Glutamatergic neuron (in vitro differentiated cells): ENCODE measurements at regions not wholly inside any gene's neighbourhood (a gene's known extent, or its start where the extent isn't known, plus 50 kb on each side); places are given as distances from the start of the nearest gene placed in this dataset.

Experiments used
- DNase-seq: peaks from one replicate; pipeline ENCODE4 v3.0.0; 2022
- H3K27ac Mint-ChIP-seq: one replicate; pipeline ENCODE4 v1.8.0; 2020; ENCODE audit warnings: mild to moderate bottlenecking, mixed read lengths, inconsistent platforms; ENCODE audit not compliant: unreplicated experiment
- H3K27me3 Mint-ChIP-seq: one replicate; pipeline ENCODE4 v1.8.0; 2020; ENCODE audit warnings: mild to moderate bottlenecking, moderate library complexity, mixed read lengths, inconsistent platforms; ENCODE audit not compliant: unreplicated experiment
- H3K36me3 Mint-ChIP-seq: one replicate; pipeline ENCODE4 v1.8.0; 2020; ENCODE audit warnings: mild to moderate bottlenecking, mixed read lengths, inconsistent platforms; ENCODE audit not compliant: unreplicated experiment
- H3K4me1 Mint-ChIP-seq: one replicate; pipeline ENCODE4 v1.8.0; 2020; ENCODE audit warnings: mild to moderate bottlenecking, low read depth, mixed read lengths, inconsistent platforms; ENCODE audit not compliant: unreplicated experiment
- H3K4me3 Mint-ChIP-seq: one replicate; pipeline ENCODE4 v1.8.0; 2020; ENCODE audit warnings: mild to moderate bottlenecking, mixed read lengths, inconsistent platforms; ENCODE audit not compliant: unreplicated experiment
- H3K9me3 Mint-ChIP-seq: one replicate; pipeline ENCODE4 v1.8.0; 2020; ENCODE audit warnings: mild to moderate bottlenecking, moderate library complexity, mixed read lengths, inconsistent platforms; ENCODE audit not compliant: unreplicated experiment
- TF ChIP-seq, protein P1 (sequence below): fragments of 200-600 bp; sonication (generic); IDR thresholded peaks from one replicate; pipeline ENCODE4 v1.5.0; 2021; ENCODE audit not compliant: partially characterized antibody, unreplicated experiment

DNA sequence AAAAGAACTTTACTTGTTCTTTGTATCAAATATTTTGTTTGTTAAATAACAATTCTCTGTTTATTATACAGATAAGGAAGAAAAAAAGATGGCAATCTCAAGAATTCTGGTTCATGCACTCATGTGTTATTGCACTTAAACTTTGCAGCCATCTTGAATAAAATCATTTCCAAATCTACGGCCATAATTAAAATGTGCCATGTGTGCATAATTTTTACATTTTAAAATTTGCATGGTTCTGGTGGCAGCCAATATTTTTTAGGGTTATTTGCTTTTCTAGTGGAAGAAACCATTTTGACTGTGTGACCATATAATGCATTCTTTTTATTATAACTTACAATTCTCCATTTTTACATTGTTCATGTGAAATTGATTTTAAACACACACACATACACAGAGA lies 1518.1 kb upstream of the ZEB2 start:
- H3K9me3 Mint-ChIP-seq, result no peaks in the 10 kb centered on the region

DNA sequence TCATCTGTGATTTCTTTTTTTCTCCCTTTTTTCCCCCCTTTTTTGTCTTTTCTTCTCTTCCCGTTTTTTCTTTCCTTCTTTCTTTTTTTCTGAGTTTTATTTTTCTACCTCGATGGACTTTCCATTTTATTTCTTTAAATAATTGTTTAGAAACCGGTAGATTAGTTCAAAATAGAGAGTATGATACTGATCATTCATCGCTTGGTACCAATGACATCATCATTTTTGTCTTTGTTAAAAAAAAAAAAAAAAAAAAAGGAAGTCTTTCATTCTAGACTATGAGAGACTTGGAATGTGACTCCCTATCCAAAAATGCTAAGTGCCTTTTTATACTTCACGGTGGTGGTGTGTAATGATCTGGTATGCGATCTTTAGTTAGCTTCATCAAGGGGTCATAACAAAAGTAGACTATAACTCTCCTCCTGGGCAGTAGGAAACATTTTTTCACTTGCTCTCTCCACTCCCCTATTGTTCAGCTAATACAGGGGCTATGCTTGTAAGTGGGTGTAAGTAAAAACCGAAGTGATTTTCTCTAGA lies 1517.5 kb upstream of the ZEB2 start:
- Mint-ChIP-seq H3K9me3 (no peaks in the 10 kb centered on the region), H3K4me1 (no peaks in the 10 kb centered on the region), H3K4me3 (no peak overlapping the region), H3K27ac (no peak overlapping the region), H3K36me3 (no peaks in the 10 kb centered on the region), H3K27me3 (no peaks in the 10 kb centered on the region)
- TF ChIP-seq, protein P1, sequence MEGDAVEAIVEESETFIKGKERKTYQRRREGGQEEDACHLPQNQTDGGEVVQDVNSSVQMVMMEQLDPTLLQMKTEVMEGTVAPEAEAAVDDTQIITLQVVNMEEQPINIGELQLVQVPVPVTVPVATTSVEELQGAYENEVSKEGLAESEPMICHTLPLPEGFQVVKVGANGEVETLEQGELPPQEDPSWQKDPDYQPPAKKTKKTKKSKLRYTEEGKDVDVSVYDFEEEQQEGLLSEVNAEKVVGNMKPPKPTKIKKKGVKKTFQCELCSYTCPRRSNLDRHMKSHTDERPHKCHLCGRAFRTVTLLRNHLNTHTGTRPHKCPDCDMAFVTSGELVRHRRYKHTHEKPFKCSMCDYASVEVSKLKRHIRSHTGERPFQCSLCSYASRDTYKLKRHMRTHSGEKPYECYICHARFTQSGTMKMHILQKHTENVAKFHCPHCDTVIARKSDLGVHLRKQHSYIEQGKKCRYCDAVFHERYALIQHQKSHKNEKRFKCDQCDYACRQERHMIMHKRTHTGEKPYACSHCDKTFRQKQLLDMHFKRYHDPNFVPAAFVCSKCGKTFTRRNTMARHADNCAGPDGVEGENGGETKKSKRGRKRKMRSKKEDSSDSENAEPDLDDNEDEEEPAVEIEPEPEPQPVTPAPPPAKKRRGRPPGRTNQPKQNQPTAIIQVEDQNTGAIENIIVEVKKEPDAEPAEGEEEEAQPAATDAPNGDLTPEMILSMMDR, result no peak
- no peak for DNase-seq

More for the DNA sequence above, 1518.1 kb upstream of the ZEB2 start:
- DNase-seq, result no peak
- H3K4me1 Mint-ChIP-seq, result no peaks in the 10 kb centered on the region
- H3K4me3 Mint-ChIP-seq, result no peak overlapping the region
- H3K27ac Mint-ChIP-seq, result no peak overlapping the region
- H3K36me3 Mint-ChIP-seq, result no peaks in the 10 kb centered on the region
- TF ChIP-seq, protein P1, result no peak
- no peaks in the 10 kb centered on the region for H3K27me3 Mint-ChIP-seq

DNA sequence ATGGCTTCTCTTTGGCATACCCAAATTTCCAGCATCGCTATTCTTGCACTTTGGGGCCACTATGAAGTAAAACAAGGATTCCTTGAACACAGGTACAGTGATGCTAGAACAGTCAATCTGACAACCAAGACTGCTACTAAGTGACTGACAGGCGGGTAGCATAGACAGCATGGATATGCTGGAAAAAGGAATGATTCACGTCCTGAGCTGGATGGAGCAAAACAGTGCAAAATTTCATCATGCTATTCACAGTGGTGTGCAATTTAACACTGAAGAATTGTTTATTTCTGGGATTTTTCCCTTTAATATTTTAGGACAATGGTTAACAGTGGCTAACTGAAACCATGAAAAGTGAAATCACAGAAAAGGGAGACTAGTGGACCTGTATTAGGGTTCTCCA lies 1511.2 kb upstream of the ZEB2 start:
- no peak overlapping the region for H3K27ac Mint-ChIP-seq
- TF ChIP-seq, protein P1, result no peak

DNA sequence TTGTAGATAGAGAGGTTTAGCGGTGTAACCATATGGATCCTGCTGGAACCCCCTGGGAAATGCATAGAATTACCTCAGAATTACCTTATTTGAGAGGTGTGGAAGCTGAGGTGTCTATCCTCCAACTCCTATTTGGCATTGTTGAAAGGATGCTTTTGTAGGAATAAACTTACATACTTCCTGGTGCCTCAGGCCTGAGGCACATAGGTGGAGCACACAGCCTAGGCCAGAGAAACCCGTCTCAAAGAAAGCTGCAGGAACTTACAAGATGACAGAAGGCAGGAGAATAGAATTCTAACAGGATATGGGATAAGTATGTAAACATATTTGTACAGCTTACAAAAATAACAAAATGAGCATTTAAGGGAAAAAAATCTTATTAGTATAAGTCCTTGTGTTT lies 1507.2 kb upstream of the ZEB2 start:
- no peak for DNase-seq
- no peak overlapping the region for H3K27ac Mint-ChIP-seq
- H3K9me3 Mint-ChIP-seq, result no peaks in the 10 kb centered on the region
- H3K4me1 Mint-ChIP-seq, result no peaks in the 10 kb centered on the region
- H3K36me3 Mint-ChIP-seq, result no peaks in the 10 kb centered on the region
- H3K4me3 Mint-ChIP-seq, result no peak overlapping the region
- TF ChIP-seq, protein P1, result no peak
- no peaks in the 10 kb centered on the region for H3K27me3 Mint-ChIP-seq

More for the DNA sequence above, 1511.2 kb upstream of the ZEB2 start:
- H3K9me3 Mint-ChIP-seq, result no peaks in the 10 kb centered on the region
- no peak overlapping the region for H3K4me3 Mint-ChIP-seq
- DNase-seq, result no peak
- no peaks in the 10 kb centered on the region for H3K4me1 Mint-ChIP-seq
- no peaks in the 10 kb centered on the region for H3K36me3 Mint-ChIP-seq
- H3K27me3 Mint-ChIP-seq, result no peaks in the 10 kb centered on the region

DNA sequence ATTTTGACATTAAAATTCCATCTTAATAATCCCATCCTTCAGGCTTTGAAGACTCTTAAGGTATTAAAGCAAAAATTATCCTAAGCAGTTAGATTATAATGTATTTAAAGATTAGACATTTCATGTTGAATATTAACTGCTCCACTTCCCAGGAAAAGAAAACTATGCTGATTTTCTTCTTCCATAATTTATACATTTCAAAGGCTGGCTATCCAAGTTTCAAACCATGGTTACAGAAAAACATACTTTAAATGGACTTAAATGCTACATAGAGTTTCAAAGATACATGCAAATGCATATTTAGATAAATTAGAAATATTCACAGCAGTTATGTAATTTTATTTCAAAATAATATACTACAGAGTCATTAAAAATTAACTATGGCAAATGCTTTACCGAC lies 1505.6 kb upstream of the ZEB2 start:
- H3K27me3 Mint-ChIP-seq, result no peaks in the 10 kb centered on the region
- TF ChIP-seq, protein P1, result no peak
- H3K27ac Mint-ChIP-seq, result no peak overlapping the region
- H3K4me3 Mint-ChIP-seq, result no peak overlapping the region
- H3K36me3 Mint-ChIP-seq, result no peaks in the 10 kb centered on the region
- no peaks in the 10 kb centered on the region for H3K4me1 Mint-ChIP-seq
- H3K9me3 Mint-ChIP-seq, result no peaks in the 10 kb centered on the region
- DNase-seq, result no peak
